ENCODE measurements at regions not wholly inside any gene's neighbourhood (a gene's known extent, or its start where the extent isn't known, plus 50 kb on each side); places are given as distances from the start of the nearest gene placed in this dataset.
"Not testable (repeated sequence)": the region's sequence is repeated elsewhere in the genome, so short reads cannot be mapped to it uniquely, and the experiment has no call there.

DNA sequence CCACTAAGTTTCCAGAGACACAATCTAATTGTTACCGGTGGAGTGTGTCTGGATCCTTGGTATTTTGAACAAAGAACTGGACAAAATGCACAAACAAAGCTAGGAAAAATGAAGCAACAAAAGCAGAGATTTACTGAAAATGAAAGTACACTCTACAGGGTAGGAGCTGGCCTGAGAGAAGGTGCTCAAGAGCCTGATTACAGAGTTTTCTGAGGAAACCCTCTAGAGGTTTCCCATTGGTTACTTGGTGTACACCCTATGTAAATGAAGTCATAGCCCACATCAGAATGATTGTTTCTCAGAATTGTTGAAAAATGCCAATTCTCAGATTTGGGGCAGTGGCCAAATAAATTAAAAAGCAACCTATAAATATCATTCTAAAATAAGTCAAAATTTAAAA, 436.4 kb downstream of the KCNJ18 start (continued):
- TF ChIP-seq, protein P1, sequence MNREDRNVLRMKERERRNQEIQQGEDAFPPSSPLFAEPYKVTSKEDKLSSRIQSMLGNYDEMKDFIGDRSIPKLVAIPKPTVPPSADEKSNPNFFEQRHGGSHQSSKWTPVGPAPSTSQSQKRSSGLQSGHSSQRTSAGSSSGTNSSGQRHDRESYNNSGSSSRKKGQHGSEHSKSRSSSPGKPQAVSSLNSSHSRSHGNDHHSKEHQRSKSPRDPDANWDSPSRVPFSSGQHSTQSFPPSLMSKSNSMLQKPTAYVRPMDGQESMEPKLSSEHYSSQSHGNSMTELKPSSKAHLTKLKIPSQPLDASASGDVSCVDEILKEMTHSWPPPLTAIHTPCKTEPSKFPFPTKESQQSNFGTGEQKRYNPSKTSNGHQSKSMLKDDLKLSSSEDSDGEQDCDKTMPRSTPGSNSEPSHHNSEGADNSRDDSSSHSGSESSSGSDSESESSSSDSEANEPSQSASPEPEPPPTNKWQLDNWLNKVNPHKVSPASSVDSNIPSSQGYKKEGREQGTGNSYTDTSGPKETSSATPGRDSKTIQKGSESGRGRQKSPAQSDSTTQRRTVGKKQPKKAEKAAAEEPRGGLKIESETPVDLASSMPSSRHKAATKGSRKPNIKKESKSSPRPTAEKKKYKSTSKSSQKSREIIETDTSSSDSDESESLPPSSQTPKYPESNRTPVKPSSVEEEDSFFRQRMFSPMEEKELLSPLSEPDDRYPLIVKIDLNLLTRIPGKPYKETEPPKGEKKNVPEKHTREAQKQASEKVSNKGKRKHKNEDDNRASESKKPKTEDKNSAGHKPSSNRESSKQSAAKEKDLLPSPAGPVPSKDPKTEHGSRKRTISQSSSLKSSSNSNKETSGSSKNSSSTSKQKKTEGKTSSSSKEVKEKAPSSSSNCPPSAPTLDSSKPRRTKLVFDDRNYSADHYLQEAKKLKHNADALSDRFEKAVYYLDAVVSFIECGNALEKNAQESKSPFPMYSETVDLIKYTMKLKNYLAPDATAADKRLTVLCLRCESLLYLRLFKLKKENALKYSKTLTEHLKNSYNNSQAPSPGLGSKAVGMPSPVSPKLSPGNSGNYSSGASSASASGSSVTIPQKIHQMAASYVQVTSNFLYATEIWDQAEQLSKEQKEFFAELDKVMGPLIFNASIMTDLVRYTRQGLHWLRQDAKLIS (CRISPR knock-in tag; IDR thresholded peaks at IDR 0.05; ENCODE audit: borderline replicate concordance): no peak
- TF ChIP-seq NFE2L1 (CRISPR knock-in tag; IDR thresholded peaks at IDR 0.05) (no peak), ZNF121 (CRISPR knock-in tag; IDR thresholded peaks at IDR 0.05) (no peak), ATF1 (CRISPR knock-in tag; IDR thresholded peaks at IDR 0.05) (no peak), SMAD4 (CRISPR knock-in tag; IDR thresholded peaks at IDR 0.05) (no peak), CREB1 (CRISPR knock-in tag; IDR thresholded peaks at IDR 0.05) (no peak), ETV6 (CRISPR knock-in tag; IDR thresholded peaks at IDR 0.05) (no peak)
- TF ChIP-seq, protein P2, sequence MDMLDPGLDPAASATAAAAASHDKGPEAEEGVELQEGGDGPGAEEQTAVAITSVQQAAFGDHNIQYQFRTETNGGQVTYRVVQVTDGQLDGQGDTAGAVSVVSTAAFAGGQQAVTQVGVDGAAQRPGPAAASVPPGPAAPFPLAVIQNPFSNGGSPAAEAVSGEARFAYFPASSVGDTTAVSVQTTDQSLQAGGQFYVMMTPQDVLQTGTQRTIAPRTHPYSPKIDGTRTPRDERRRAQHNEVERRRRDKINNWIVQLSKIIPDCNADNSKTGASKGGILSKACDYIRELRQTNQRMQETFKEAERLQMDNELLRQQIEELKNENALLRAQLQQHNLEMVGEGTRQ (CRISPR knock-in tag; IDR thresholded peaks at IDR 0.05): no peak
- TF ChIP-seq, protein P3, sequence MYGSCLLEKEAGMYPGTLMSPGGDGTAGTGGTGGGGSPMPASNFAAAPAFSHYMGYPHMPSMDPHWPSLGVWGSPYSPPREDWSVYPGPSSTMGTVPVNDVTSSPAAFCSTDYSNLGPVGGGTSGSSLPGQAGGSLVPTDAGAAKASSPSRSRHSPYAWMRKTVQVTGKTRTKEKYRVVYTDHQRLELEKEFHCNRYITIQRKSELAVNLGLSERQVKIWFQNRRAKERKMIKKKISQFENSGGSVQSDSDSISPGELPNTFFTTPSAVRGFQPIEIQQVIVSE (CRISPR knock-in tag; IDR thresholded peaks at IDR 0.05; ENCODE audit: borderline replicate concordance): no peak
- TF ChIP-seq, protein P4, sequence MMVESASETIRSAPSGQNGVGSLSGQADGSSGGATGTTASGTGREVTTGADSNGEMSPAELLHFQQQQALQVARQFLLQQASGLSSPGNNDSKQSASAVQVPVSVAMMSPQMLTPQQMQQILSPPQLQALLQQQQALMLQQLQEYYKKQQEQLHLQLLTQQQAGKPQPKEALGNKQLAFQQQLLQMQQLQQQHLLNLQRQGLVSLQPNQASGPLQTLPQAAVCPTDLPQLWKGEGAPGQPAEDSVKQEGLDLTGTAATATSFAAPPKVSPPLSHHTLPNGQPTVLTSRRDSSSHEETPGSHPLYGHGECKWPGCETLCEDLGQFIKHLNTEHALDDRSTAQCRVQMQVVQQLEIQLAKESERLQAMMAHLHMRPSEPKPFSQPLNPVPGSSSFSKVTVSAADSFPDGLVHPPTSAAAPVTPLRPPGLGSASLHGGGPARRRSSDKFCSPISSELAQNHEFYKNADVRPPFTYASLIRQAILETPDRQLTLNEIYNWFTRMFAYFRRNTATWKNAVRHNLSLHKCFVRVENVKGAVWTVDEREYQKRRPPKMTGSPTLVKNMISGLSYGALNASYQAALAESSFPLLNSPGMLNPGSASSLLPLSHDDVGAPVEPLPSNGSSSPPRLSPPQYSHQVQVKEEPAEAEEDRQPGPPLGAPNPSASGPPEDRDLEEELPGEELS (CRISPR knock-in tag; IDR thresholded peaks at IDR 0.05): no peak
- TF ChIP-seq, protein P5, sequence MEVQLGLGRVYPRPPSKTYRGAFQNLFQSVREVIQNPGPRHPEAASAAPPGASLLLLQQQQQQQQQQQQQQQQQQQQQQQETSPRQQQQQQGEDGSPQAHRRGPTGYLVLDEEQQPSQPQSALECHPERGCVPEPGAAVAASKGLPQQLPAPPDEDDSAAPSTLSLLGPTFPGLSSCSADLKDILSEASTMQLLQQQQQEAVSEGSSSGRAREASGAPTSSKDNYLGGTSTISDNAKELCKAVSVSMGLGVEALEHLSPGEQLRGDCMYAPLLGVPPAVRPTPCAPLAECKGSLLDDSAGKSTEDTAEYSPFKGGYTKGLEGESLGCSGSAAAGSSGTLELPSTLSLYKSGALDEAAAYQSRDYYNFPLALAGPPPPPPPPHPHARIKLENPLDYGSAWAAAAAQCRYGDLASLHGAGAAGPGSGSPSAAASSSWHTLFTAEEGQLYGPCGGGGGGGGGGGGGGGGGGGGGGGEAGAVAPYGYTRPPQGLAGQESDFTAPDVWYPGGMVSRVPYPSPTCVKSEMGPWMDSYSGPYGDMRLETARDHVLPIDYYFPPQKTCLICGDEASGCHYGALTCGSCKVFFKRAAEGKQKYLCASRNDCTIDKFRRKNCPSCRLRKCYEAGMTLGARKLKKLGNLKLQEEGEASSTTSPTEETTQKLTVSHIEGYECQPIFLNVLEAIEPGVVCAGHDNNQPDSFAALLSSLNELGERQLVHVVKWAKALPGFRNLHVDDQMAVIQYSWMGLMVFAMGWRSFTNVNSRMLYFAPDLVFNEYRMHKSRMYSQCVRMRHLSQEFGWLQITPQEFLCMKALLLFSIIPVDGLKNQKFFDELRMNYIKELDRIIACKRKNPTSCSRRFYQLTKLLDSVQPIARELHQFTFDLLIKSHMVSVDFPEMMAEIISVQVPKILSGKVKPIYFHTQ (CRISPR knock-in tag; IDR thresholded peaks at IDR 0.05): no peak
- TF ChIP-seq, protein P6, sequence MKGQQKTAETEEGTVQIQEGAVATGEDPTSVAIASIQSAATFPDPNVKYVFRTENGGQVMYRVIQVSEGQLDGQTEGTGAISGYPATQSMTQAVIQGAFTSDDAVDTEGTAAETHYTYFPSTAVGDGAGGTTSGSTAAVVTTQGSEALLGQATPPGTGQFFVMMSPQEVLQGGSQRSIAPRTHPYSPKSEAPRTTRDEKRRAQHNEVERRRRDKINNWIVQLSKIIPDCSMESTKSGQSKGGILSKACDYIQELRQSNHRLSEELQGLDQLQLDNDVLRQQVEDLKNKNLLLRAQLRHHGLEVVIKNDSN (CRISPR knock-in tag; IDR thresholded peaks at IDR 0.05): no peak

DNA sequence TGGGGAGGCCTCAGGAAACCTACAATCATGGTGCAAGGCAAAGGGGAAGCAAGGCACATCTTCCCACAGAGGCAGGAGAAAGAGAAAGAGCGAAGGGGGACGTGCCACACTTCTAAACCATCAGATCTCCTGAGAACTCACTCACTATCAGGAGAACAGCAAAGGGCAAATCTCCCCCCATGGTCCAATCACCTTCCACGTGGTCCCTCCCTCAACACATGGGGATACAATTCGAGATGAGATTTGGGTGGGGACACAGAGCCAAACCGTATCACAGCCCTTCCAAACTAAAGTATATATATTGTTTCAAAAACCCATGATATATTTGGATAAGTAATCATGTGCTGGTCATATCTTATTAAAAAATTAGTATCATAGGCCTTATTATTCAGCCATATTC, 437.6 kb downstream of the KCNJ18 start:
- DNase-seq (ENCODE audit: low spot score); ATAC-seq; H3K27me3 Mint-ChIP-seq (ENCODE audit: low read depth); POLR2A ChIA-PET; H3K4me3 Mint-ChIP-seq; H3K27ac Mint-ChIP-seq; CTCF ChIA-PET; H3K4me1 Mint-ChIP-seq: not testable (repeated sequence)
- peaks cover 39% of the 10 kb centered on the region for H3K36me3 Mint-ChIP-seq
- H3K9me3 Mint-ChIP-seq: peaks cover 59% of the 10 kb centered on the region

DNA sequence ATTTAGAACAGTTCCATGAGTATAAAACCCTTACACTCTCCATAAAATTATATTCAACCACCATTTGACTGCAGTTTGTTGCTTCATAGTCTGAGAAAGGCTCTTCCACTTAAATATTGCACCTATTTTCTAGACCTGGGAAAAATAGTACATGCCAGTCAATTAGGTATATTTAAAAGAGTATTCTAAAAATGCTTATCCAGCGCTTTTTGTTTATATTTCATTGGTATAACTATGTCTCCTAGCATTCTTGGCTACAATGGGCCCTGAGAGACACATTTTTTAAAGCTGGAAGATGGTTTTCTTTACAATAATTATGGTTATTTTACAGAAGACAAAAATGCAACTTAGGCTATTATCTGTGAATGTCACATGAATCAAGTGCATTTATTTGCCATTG, 439.4 kb downstream of the KCNJ18 start:
- DNase-seq (ENCODE audit: low spot score) (no peak), ATAC-seq (no peak)
- peaks cover 3% of the 10 kb centered on the region; the same call in 1 of the 2 replicates for H3K4me1 Mint-ChIP-seq
- ChIA-PET CTCF (no interaction called here), POLR2A (no interaction called here)
- no peak overlapping the region for H3K4me3 Mint-ChIP-seq
- peaks cover 50% of the 10 kb centered on the region for H3K36me3 Mint-ChIP-seq
- H3K27ac Mint-ChIP-seq: no peak overlapping the region
- peaks cover 70% of the 10 kb centered on the region for H3K9me3 Mint-ChIP-seq
- H3K27me3 Mint-ChIP-seq (ENCODE audit: low read depth): peaks cover 7% of the 10 kb centered on the region
- TF ChIP-seq, protein P7, sequence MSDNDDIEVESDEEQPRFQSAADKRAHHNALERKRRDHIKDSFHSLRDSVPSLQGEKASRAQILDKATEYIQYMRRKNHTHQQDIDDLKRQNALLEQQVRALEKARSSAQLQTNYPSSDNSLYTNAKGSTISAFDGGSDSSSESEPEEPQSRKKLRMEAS (CRISPR knock-in tag; IDR thresholded peaks at IDR 0.05): no peak
- no peak for TF ChIP-seq OVOL2 (CRISPR knock-in tag; IDR thresholded peaks at IDR 0.05; ENCODE audit: borderline replicate concordance)
- no peak for TF ChIP-seq KAT7 (CRISPR knock-in tag; IDR thresholded peaks at IDR 0.05; ENCODE audit: borderline replicate concordance)
- TF ChIP-seq CREM (CRISPR knock-in tag; IDR thresholded peaks at IDR 0.05): no peak
- TF ChIP-seq, protein P8, sequence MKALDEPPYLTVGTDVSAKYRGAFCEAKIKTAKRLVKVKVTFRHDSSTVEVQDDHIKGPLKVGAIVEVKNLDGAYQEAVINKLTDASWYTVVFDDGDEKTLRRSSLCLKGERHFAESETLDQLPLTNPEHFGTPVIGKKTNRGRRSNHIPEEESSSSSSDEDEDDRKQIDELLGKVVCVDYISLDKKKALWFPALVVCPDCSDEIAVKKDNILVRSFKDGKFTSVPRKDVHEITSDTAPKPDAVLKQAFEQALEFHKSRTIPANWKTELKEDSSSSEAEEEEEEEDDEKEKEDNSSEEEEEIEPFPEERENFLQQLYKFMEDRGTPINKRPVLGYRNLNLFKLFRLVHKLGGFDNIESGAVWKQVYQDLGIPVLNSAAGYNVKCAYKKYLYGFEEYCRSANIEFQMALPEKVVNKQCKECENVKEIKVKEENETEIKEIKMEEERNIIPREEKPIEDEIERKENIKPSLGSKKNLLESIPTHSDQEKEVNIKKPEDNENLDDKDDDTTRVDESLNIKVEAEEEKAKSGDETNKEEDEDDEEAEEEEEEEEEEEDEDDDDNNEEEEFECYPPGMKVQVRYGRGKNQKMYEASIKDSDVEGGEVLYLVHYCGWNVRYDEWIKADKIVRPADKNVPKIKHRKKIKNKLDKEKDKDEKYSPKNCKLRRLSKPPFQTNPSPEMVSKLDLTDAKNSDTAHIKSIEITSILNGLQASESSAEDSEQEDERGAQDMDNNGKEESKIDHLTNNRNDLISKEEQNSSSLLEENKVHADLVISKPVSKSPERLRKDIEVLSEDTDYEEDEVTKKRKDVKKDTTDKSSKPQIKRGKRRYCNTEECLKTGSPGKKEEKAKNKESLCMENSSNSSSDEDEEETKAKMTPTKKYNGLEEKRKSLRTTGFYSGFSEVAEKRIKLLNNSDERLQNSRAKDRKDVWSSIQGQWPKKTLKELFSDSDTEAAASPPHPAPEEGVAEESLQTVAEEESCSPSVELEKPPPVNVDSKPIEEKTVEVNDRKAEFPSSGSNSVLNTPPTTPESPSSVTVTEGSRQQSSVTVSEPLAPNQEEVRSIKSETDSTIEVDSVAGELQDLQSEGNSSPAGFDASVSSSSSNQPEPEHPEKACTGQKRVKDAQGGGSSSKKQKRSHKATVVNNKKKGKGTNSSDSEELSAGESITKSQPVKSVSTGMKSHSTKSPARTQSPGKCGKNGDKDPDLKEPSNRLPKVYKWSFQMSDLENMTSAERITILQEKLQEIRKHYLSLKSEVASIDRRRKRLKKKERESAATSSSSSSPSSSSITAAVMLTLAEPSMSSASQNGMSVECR (CRISPR knock-in tag; IDR thresholded peaks at IDR 0.05; ENCODE audit: borderline replicate concordance): no peak
- TF ChIP-seq ZNF396 (CRISPR knock-in tag; IDR thresholded peaks at IDR 0.05; ENCODE audit: borderline replicate concordance): no peak

Data from WTC11 (cell line).